ENCODE measurements at regions not wholly inside any gene's neighbourhood (a gene's known extent, or its start where the extent isn't known, plus 50 kb on each side); places are given as distances from the start of the nearest gene placed in this dataset.
"Not testable (repeated sequence)": the region's sequence is repeated elsewhere in the genome, so short reads cannot be mapped to it uniquely, and the experiment has no call there.

DNA sequence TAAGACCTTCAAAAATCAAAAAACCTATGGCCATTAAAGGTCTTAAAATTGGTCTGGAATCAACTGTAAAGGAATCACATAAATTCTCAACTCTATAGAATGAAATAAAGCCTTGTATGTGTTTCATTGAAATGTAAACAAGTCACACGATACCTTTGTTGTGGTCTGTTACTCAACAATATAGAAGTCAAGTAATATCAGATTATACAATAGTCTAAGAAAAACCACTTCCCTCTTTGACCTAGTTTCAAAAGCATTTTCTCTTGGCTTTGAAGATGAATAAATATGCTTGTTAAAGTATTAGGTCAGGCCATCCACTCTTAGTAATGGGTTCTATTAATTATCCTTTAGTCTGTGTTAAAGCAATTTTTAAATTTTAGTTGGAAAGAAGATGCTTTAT is 79.8 kb upstream of the DIO2 start:
- DNase-seq, result no peak

- DNase-seq, result not testable (repeated sequence)
Measured at GRCh38 chr14:80286744-80287143, 75.4 kb upstream of the DIO2 start.

DNA sequence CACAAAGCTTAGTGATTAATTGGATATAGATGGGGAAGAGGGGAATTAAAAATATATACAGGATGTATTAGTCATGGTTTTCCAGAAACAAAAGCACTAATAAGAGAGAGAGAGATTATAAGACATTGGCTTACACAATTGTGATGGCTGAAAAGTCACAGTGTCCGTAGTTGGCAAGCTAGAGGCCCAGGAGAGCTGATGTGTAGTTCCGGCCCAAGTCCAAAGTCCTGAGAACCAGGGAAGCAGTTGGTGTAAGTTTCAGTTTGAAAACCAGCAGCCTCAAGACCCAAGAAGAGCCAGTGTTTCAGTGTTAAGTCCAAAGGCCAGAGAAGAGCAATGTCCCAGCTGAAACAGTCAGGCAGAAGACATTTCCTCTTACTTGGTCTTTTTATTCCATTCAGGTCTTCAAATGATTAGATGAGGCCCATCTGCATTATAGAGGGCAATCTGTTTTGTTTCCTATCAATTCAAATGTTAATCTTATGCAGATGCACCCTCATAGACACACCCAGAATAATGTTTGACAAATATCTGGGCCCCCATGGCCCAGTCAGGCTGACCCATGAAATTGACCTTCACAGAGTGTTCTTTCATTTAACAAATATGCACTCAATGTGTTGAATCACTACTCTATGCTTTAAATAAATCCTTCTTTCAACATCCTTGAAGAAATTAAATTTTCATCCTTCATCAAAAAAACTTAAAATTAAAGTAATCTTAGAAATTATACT is 67.2 kb upstream of the DIO2 start:
- peak; percentile 8 for DNase-seq

GRCh38 chr14:80275208-80275850 is 64.0 kb upstream of the DIO2 start:
- peak; percentile 52 for DNase-seq

DNA sequence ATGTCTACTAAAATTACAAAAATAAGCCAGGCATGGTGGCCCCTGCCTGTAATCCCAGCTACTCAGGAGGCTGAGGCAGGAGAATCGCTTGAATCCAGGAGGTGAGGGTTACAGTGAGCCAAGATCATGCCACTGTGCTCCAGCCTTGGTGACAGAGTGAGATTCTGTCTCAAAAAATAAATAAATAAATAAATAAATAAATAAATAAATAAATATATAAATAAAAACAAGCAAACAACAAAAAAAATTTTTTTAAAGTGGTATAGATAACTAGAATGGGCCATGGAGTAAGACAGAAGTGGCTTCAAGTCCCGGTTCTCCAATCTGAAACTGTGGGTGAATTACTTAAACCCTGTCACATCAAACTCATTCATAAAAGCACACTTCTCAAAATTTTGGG is 63.0 kb upstream of the DIO2 start:
- not testable (repeated sequence) for DNase-seq

DNA sequence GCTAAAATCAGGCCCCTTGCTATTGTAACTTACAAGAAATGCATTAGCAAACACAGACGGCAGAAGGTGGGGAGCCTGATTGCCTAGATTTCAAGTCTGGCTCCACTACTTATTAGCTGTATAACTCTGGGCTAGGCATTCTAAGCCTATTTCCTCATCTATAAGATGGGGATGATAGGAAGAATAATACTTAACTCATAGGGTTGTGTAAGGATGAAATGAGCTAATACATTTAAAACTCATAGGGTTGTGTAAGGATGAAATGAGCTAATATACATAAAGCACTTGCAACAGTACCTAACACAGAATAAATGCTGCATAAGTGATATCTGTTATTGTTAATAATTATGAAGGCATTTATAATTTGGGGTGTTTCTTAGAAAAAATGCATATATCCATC is 60.1 kb upstream of the DIO2 start:
- no peak for DNase-seq

GRCh38 chr14:80269353-80269925 is 58.1 kb upstream of the DIO2 start:
- peak; percentile 33 for DNase-seq

- DNase-seq, result no peak
Measured at GRCh38 chr14:80266930-80267329, 55.6 kb upstream of the DIO2 start.

DNA sequence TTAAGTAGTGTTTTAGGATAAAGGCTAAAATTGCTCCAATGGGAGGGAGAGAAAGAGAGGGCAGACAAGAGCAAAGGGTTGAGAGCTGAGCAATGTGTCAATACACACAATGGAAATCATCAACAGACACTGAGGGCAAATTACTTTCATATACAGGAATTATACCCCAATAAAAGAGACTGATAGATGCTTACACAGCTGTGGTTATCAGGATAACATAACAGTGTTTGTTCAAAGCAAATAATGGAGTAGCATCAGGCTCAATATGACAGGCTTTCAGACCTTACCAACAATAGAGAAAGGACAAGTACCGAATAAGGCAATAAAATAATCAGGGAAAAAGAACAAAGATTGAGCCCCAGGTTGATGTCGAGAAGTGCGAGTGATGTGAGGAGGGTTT is 53.4 kb upstream of the DIO2 start:
- DNase-seq, result no peak
